ENCODE measurements at regions not wholly inside any gene's neighbourhood (a gene's known extent, or its start where the extent isn't known, plus 50 kb on each side); places are given as distances from the start of the nearest gene placed in this dataset.
"Not testable (repeated sequence)": the region's sequence is repeated elsewhere in the genome, so short reads cannot be mapped to it uniquely, and the experiment has no call there.

GRCh38 chr3:65170390-65171042 is 482.7 kb upstream of the ADAMTS9 start:
- no peak for DNase-seq

GRCh38 chr3:65169961-65170360 is 482.2 kb upstream of the ADAMTS9 start:
- DNase-seq: no peak

- DNase-seq: no peak
Measured at GRCh38 chr3:65168547-65168946, 480.7 kb upstream of the ADAMTS9 start.

- no peak for DNase-seq
Measured at GRCh38 chr3:65166531-65166930, 478.7 kb upstream of the ADAMTS9 start.

GRCh38 chr3:65158023-65158422 is 470.2 kb upstream of the ADAMTS9 start:
- no peak for DNase-seq

GRCh38 chr3:65153850-65154512 is 466.2 kb upstream of the ADAMTS9 start:
- no peak for DNase-seq

GRCh38 chr3:65151666-65152065 is 463.9 kb upstream of the ADAMTS9 start:
- DNase-seq: no peak

- no peak for DNase-seq
Measured at GRCh38 chr3:65149877-65150276, 462.1 kb upstream of the ADAMTS9 start.

- no peak for DNase-seq
Measured at GRCh38 chr3:65148687-65149086, 460.9 kb upstream of the ADAMTS9 start.

GRCh38 chr3:65146179-65146578 is 458.4 kb upstream of the ADAMTS9 start:
- no peak for DNase-seq

GRCh38 chr3:65145680-65146079 is 457.9 kb upstream of the ADAMTS9 start:
- DNase-seq: no peak

GRCh38 chr3:65144791-65145351 is 457.1 kb upstream of the ADAMTS9 start:
- DNase-seq: no peak

- DNase-seq: no peak
Measured at GRCh38 chr3:65142456-65142855, 454.7 kb upstream of the ADAMTS9 start.

- no peak for DNase-seq
Measured at GRCh38 chr3:65138556-65138955, 450.8 kb upstream of the ADAMTS9 start.

GRCh38 chr3:65133752-65134151 is 446.0 kb upstream of the ADAMTS9 start:
- DNase-seq: not testable (repeated sequence)

GRCh38 chr3:65130782-65131181 is 443.0 kb upstream of the ADAMTS9 start:
- no peak for DNase-seq

- no peak for DNase-seq
Measured at GRCh38 chr3:65128346-65128745, 440.5 kb upstream of the ADAMTS9 start.

GRCh38 chr3:65126527-65127410 is 439.0 kb upstream of the ADAMTS9 start:
- DNase-seq: no peak

GRCh38 chr3:65120156-65120555 is 432.4 kb upstream of the ADAMTS9 start:
- not testable (repeated sequence) for DNase-seq

GRCh38 chr3:65118912-65119499 is 431.2 kb upstream of the ADAMTS9 start:
- DNase-seq: no peak

GRCh38 chr3:65114041-65114440 is 426.2 kb upstream of the ADAMTS9 start:
- no peak for DNase-seq

- DNase-seq: no peak
Measured at GRCh38 chr3:65112751-65113300, 425.0 kb upstream of the ADAMTS9 start.

GRCh38 chr3:65110661-65111060 is 422.9 kb upstream of the ADAMTS9 start:
- DNase-seq: no peak

All from activated CD4-positive, alpha-beta T cell treated with anti-CD3 and anti-CD28 coated beads, Interleukin-2, Interleukin-6, amounts not matched to agents 100 ng/mL and 50 ng/mL, durations not matched to agents 16 hours and 8 hours (primary cell).